GM21717 (cell line): ENCODE measurements at regions not wholly inside any gene's neighbourhood (a gene's known extent, or its start where the extent isn't known, plus 50 kb on each side); places are given as distances from the start of the nearest gene placed in this dataset.
"Not testable (repeated sequence)": the region's sequence is repeated elsewhere in the genome, so short reads cannot be mapped to it uniquely, and the experiment has no call there.

Experiments used
- ATAC-seq: cut with Tn5 transposase; IDR thresholded peaks from one replicate; pipeline ENCODE4 v1.9.1; 2021; ENCODE audit warnings: mild to moderate bottlenecking, moderate library complexity; ENCODE audit not compliant: unreplicated experiment

GRCh38 chr14:21940887-21941856 lies 267.6 kb upstream of the OR4E1 start:
- no peak for ATAC-seq

- no peak for ATAC-seq
These were observed 266.2 kb upstream of the OR4E1 start for GRCh38 chr14:21939836-21940235.

DNA sequence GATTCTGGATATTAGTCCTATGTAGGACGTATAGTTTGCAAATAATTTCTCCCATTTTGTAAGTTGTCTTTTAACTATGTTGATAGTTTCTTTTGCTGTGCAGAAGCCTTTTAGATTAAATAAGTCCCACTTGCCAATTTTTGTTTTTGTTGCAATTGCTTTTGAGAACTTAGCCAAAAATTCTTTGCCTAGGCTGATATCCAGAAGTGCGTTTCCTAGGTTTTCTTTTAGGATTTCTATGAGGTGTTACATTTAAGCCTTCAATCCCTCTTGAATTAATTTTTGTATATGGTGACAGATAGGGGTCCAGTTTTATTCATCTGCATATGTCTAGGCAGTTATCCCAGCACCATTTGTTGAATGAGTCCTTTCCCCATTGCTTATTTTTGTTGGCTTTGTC lies 264.4 kb upstream of the OR4E1 start:
- no peak for ATAC-seq

DNA sequence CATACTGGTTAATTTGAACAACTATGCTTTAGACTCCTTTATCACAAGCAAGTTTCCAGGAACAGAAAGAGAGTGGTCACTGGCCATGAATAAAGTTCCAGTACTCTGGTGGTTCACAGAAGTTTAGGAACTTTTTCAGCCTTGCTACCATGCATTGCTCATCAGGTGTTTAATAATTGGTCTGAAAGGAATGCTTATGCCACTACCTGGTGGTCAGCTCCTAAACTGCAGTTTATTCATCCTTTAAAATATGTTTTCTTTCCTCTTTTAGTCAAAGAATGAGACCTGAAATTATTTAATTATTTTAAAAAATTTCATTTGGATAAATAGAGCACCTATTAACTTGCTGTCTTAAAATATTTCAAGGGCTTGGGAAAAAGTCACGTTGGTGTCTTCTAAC lies 260.1 kb upstream of the OR4E1 start:
- ATAC-seq: no peak

GRCh38 chr14:21924479-21924878 lies 250.9 kb upstream of the OR4E1 start:
- ATAC-seq: no peak

DNA sequence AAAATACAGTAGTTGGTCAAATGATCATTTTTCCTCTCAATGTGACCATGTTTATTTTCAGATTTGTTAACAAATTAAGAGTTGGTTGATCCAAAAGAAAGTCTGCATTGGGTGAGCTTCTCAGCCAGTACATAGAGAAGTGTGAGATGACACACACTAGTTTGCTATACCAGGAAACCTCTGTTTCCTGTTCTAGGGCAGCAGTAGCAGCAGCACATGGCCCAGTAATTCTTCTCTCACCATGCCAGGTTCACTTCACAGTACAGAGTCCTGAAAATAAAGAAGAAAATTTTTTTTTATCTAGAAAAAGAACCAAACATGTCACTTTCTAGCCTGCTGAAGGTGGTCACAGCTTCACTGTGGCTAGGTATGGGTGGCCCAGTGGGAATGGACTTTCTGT lies 250.2 kb upstream of the OR4E1 start:
- ATAC-seq: no peak

- ATAC-seq: no peak
These were observed 247.8 kb upstream of the OR4E1 start for GRCh38 chr14:21921453-21921852.

- ATAC-seq: no peak
These were observed 244.2 kb upstream of the OR4E1 start for GRCh38 chr14:21917699-21918436.

DNA sequence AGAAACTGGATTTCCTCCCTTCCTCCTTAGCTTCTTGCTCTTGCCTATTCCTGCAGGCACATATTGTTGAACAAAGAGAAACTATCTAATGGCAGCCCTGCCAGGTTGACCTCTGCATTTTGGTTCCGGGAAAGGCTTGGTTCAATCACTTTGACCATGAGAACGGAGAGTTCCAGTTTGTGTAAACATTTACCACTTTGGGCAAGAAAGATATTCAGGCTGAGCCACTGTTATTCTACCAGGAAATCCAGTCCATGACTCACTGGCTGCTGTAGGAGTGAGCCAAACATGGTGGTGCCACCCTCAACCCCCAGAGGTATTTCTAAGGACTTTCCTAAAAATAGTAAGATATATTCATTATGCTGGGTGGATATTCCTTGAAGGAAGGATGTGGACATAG lies 242.2 kb upstream of the OR4E1 start:
- ATAC-seq: no peak

DNA sequence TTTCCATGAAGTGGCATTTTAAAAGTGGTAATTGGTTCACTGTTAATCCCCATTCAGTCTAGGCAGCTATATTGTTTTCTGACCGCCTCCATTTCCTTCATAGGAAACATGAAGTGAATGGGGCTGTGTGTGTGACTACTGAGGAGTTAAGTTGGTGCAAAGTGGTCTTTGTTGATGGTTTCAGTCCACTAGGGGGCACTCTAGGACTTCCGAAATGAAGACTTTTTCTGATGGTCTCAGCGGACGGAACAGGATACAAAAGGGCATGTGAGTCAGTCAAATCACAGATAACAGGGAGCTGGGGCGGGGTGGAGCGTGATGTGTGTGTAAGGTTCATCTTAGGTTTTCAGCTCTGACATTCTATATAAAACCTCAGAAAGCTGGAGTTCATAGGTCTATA lies 240.1 kb upstream of the OR4E1 start:
- no peak for ATAC-seq

GRCh38 chr14:21912367-21912766 lies 238.7 kb upstream of the OR4E1 start:
- no peak for ATAC-seq

GRCh38 chr14:21911877-21912276 lies 238.3 kb upstream of the OR4E1 start:
- ATAC-seq: no peak

DNA sequence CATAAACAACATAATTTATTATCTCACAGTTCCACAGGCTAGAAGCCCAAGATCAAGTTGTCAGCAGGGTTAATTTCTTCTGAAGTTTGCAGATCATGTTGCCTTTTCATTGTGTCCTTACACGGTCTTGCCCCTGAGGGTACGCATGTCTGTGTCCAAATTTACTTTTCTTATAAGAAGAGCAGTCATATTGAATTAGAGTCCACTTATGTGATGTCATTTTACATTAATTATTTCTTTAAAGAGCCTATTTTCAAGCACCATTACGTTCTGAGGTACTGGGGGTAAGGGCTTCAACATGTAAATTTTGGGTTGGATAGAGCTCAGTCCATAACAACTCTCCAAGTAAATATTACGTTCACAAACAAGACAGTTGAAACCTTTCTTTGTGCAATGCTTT lies 236.6 kb upstream of the OR4E1 start:
- ATAC-seq: no peak

GRCh38 chr14:21902561-21903181 lies 229.1 kb upstream of the OR4E1 start:
- ATAC-seq: no peak

DNA sequence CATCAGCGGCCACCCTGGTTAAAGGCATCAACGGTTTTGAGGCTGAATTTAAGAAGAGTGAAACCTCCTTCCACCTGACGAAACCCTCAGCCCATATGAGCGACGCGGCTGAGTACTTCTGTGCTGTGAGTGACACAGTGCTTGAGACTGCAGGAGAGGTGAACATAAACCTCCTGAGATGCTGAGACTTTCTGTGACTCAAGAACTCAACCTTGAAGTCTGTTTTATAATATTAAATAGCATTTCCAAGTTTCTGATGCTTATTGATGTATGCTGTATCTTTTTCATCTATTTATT lies 221.2 kb upstream of the OR4E1 start:
- ATAC-seq: not testable (repeated sequence)

GRCh38 chr14:21894003-21894897 lies 220.6 kb upstream of the OR4E1 start:
- no peak for ATAC-seq

DNA sequence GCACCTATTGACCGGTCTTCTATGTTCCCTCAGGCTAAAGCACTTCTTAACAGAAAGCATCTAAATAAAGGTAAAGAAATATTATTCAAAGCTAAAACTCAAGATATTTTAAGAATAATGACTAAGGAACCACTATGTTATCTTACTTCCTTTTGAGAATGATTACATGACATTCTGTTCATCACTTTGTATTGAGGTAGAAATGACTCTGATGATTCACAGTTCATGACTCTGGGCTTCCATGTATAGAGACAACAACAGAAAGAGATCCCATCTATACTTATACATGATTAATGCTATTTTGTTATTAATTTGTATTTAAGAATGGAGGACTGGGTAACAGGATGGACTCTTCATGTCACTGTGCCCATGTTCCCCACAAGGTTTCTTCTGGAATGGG lies 218.3 kb upstream of the OR4E1 start:
- ATAC-seq: no peak

DNA sequence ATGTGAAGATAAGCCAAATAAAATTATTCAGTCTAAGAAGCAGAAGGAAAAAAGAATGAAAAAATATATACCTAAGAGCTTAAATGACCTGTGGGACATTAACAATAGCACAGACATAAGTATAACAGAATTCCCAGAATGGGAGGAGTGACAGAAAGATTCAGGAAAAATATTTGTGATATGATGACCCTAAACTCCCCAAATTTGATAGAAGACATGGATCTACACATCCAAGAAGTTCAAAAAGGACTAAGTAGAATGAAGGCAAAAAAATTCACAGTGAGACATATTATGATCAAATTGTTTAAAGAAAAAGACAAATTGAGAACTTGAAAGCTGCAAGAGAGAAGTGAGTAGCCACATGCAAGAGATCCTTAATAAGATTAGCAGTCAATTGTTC lies 211.4 kb upstream of the OR4E1 start:
- ATAC-seq: no peak

- ATAC-seq: no peak
These were observed 208.6 kb upstream of the OR4E1 start for GRCh38 chr14:21882226-21882625.

DNA sequence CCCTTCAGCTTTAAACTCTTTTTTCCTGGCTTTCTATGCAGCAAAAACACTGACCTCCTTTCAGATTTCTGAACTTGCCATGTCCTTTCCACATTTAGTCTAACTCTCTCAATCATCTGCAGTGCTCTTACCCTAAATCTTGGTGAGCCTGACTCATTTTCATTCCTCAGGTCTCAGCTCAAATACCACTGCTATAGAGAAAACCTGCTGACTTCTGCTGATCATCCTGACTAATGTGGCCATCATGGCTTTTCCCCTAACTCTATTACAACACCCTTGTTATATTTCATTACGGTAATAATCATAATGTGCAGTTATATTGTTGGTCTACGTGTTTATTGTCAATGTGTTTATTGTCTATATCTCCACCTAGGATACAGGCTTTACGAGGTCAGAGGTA lies 207.3 kb upstream of the OR4E1 start:
- no peak for ATAC-seq

- no peak for ATAC-seq
These were observed 202.2 kb upstream of the OR4E1 start for GRCh38 chr14:21875791-21876190.
